Right lobe of liver (tissue), 4 donors: ENCODE measurements at regions not wholly inside any gene's neighbourhood (a gene's known extent, or its start where the extent isn't known, plus 50 kb on each side); places are given as distances from the start of the nearest gene placed in this dataset.

Source experiments
- POLR2A ChIP-seq: fragments of 450-650 bp; IDR thresholded peaks from one replicate; pipeline ENCODE4 v1.6.1; 2017; ENCODE audit warnings: antibody characterized with exemption, mild to moderate bottlenecking
- TF ChIP-seq, protein P1 (sequence below), 4 donors: fragments of 200-600 bp in 3 of 4; fragments of 450-650 bp in 1 of 4; IDR thresholded peaks; one replicate each; pipeline versions ENCODE4 v1.5.1 to v1.8.0; 2016 to 2022; ENCODE audit warnings: antibody characterized with exemption in 4 of 4, mild to moderate bottlenecking in 2 of 4
- donor health status: DM: no; HTN: no; CAD: no.
- donor health status: DM: no; HTN: no; CAD: no.
- donor health status: DM: no; HTN: yes; CAD: no.

DNA sequence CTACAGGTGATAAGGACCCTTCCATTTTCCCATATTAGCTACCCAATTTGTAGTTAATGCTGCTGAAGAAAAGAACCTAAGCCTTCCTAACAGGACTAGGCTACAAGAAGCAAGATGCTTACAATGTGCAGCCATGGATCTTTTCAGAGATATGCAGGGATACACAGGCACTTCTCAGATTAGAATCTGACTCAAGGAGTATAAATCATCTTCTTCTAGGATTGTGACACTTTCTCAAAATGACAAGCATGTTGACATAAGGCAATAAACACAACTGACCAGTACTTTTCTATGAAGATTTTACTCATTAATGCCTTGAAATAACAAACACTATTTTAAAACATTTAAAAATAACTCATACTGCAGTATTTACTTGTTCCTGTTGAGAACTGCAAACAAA lies 127.9 kb upstream of the ACVR2A start:
- TF ChIP-seq, protein P1, sequence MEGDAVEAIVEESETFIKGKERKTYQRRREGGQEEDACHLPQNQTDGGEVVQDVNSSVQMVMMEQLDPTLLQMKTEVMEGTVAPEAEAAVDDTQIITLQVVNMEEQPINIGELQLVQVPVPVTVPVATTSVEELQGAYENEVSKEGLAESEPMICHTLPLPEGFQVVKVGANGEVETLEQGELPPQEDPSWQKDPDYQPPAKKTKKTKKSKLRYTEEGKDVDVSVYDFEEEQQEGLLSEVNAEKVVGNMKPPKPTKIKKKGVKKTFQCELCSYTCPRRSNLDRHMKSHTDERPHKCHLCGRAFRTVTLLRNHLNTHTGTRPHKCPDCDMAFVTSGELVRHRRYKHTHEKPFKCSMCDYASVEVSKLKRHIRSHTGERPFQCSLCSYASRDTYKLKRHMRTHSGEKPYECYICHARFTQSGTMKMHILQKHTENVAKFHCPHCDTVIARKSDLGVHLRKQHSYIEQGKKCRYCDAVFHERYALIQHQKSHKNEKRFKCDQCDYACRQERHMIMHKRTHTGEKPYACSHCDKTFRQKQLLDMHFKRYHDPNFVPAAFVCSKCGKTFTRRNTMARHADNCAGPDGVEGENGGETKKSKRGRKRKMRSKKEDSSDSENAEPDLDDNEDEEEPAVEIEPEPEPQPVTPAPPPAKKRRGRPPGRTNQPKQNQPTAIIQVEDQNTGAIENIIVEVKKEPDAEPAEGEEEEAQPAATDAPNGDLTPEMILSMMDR (IDR thresholded peaks at IDR 0.05) = no peak
- TF ChIP-seq POLR2A = no peak
